Liver (tissue), 8 donors: ENCODE measurements at regions not wholly inside any gene's neighbourhood (a gene's known extent, or its start where the extent isn't known, plus 50 kb on each side); places are given as distances from the start of the nearest gene placed in this dataset.

Source experiments
- DNase-seq: peaks from one replicate; pipeline ENCODE4 v3.0.0-alpha.2; 2017; ENCODE audit warnings: low spot score
- H3K27ac ChIP-seq, 2 donors: one replicate each; pipeline ENCODE4 v1.7.0; 2013; ENCODE audit warnings: inconsistent platforms in 2 of 2, low read length in 2 of 2, control low read depth in 1 of 2, low read depth in 1 of 2, mild to moderate bottlenecking in 1 of 2
- H3K27me3 ChIP-seq, 4 donors: one replicate each; pipeline versions ENCODE4 v1.6.1 to v1.7.0; 2013; ENCODE audit warnings: low read length in 3 of 4, inconsistent platforms in 1 of 4, mild to moderate bottlenecking in 1 of 4, moderate library complexity in 1 of 4; ENCODE audit not compliant: control insufficient read depth in 4 of 4, insufficient read depth in 4 of 4
- H3K36me3 ChIP-seq, 4 donors: one replicate each; pipeline versions ENCODE4 v1.6.1 to v1.7.0; 2013; ENCODE audit warnings: low read length in 3 of 4, mild to moderate bottlenecking in 3 of 4, low read depth in 1 of 4, moderate library complexity in 1 of 4; ENCODE audit not compliant: control insufficient read depth in 4 of 4, insufficient read depth in 3 of 4
- H3K4me1 ChIP-seq, 4 donors: one replicate each; pipeline versions ENCODE4 v1.6.1 to v1.7.0; 2013; ENCODE audit warnings: low read length in 3 of 4, mild to moderate bottlenecking in 3 of 4, moderate library complexity in 1 of 4; ENCODE audit not compliant: control insufficient read depth in 4 of 4, insufficient read depth in 4 of 4
- H3K4me3 ChIP-seq, 3 donors: one replicate each; pipeline versions ENCODE4 v1.6.1 to v1.7.0; 2013; ENCODE audit warnings: low read length in 3 of 3, control low read depth in 1 of 3, low read depth in 1 of 3, mild to moderate bottlenecking in 1 of 3
- H3K9ac ChIP-seq, 2 donors: one replicate each; pipeline ENCODE4 v1.7.0; 2013; ENCODE audit warnings: low read length in 2 of 2, mild to moderate bottlenecking in 2 of 2, moderate library complexity in 2 of 2, control low read depth in 1 of 2, low read depth in 1 of 2
- H3K9me3 ChIP-seq, 4 donors: one replicate each; pipeline versions ENCODE4 v1.6.1 to v1.7.0; 2013; ENCODE audit warnings: low read length in 3 of 4; ENCODE audit not compliant: control insufficient read depth in 4 of 4
- ATF3 ChIP-seq: IDR thresholded peaks from 2 replicates; pipeline ENCODE4 v1.6.1; 2016; ENCODE audit warnings: antibody characterized with exemption
- CTCF ChIP-seq: fragments of 150-350 bp; IDR thresholded peaks from 2 replicates; pipeline ENCODE4 v1.5.1; 2017; ENCODE audit warnings: improper control_type of control experiment, low read depth, low read length; ENCODE audit not compliant: missing input control
- EGR1 ChIP-seq, 2 donors: IDR thresholded peaks; 2 replicates each; pipeline ENCODE4 v1.6.1; 2016 to 2018; ENCODE audit warnings: antibody characterized with exemption in 2 of 2, low read depth in 2 of 2
- FOXA2 ChIP-seq: IDR thresholded peaks from 2 replicates; pipeline ENCODE4 v1.6.1; 2016; ENCODE audit warnings: antibody characterized with exemption
- GABPA ChIP-seq, 2 donors: IDR thresholded peaks in 1 of 2; conservative IDR thresholded peaks in 1 of 2; 2 replicates each; pipeline ENCODE4 v1.6.1; 2016; ENCODE audit warnings: antibody characterized with exemption in 2 of 2, mild to moderate bottlenecking in 1 of 2, moderate library complexity in 1 of 2
- HNF4A ChIP-seq, 2 donors: conservative IDR thresholded peaks; 2 replicates each; pipeline ENCODE4 v1.6.1; 2016; ENCODE audit warnings: antibody characterized with exemption in 2 of 2, mild to moderate bottlenecking in 2 of 2
- HNF4G ChIP-seq: IDR thresholded peaks from 2 replicates; pipeline ENCODE4 v1.6.1; 2016; ENCODE audit warnings: antibody characterized with exemption
- JUND ChIP-seq, 2 donors: IDR thresholded peaks; 2 replicates each; pipeline ENCODE4 v1.6.1; 2016; ENCODE audit warnings: antibody characterized with exemption in 2 of 2
- MAX ChIP-seq: IDR thresholded peaks from 2 replicates; pipeline ENCODE4 v1.6.1; 2016; ENCODE audit warnings: antibody characterized with exemption
- RAD21 ChIP-seq, 2 donors: IDR thresholded peaks; 2 replicates each; pipeline ENCODE4 v1.6.1; 2016; ENCODE audit warnings: antibody characterized with exemption in 2 of 2, mild to moderate bottlenecking in 2 of 2
- REST ChIP-seq: IDR thresholded peaks from 2 replicates; pipeline ENCODE4 v1.6.1; 2016; ENCODE audit warnings: antibody characterized with exemption, mild to moderate bottlenecking
- RXRA ChIP-seq, 2 donors: IDR thresholded peaks; 2 replicates each; pipeline ENCODE4 v1.6.1; 2017 to 2018; ENCODE audit warnings: antibody characterized with exemption in 2 of 2, mild to moderate bottlenecking in 1 of 2
- SP1 ChIP-seq: IDR thresholded peaks from 2 replicates; pipeline ENCODE4 v1.6.1; 2018; ENCODE audit warnings: antibody characterized with exemption, mild to moderate bottlenecking
- TAF1 ChIP-seq: conservative IDR thresholded peaks from 2 replicates; pipeline ENCODE4 v1.6.1; 2016; ENCODE audit warnings: antibody characterized with exemption, mild to moderate bottlenecking
- YY1 ChIP-seq: IDR thresholded peaks from 2 replicates; pipeline ENCODE4 v1.6.1; 2016; ENCODE audit warnings: antibody characterized with exemption, mild to moderate bottlenecking
- ZBTB33 ChIP-seq: IDR thresholded peaks from 2 replicates; pipeline ENCODE4 v1.6.1; 2016; ENCODE audit warnings: antibody characterized with exemption
- WGBS: extraction: QIAGEN DNeasy Blood & Tissue Kit; methylation state at CpG from one replicate; pipeline ENCODE4 v1.1.7; 2013; 5-methylcytosine and 5-hydroxymethylcytosine counted together
- donor health status: healthy.
- donor health status: healthy.
- donor health status: healthy.
- donor health status: healthy.
- donor health status: healthy.

- Histone ChIP-seq H3K27me3 (no peaks in the 10 kb centered on the region), H3K4me3 (no peak overlapping the region), H3K9ac (no peak overlapping the region), H3K4me1 (no peaks in the 10 kb centered on the region), H3K9me3 (peaks cover 0 to 2% (median 0%) of the 10 kb centered on the region in 4 donors), H3K36me3 (no peaks in the 10 kb centered on the region), H3K27ac (no peak overlapping the region)
- TF ChIP-seq TAF1 (no peak), ZBTB33 (no peak), FOXA2 (no peak), HNF4G (no peak), RAD21 (IDR thresholded peaks at IDR 0.05) (no peak), RXRA (IDR thresholded peaks at IDR 0.05) (no peak), ATF3 (no peak), YY1 (no peak), GABPA (IDR thresholded peaks at IDR 0.05 in 1 of 2, conservative IDR thresholded peaks at IDR 0.05 in 1 of 2) (no peak), JUND (IDR thresholded peaks at IDR 0.05) (no peak), MAX (no peak), EGR1 (IDR thresholded peaks at IDR 0.05; ENCODE audit: low read depth in 2 of 2) (no peak), CTCF (no peak), REST (no peak), SP1 (no peak), HNF4A (conservative IDR thresholded peaks at IDR 0.05) (no peak)
- no peak for DNase-seq
- WGBS = 85% methylated on average over 1 of the region's 1 CpG
These were observed 357.2 kb upstream of the TRPC7 start for GRCh38 chr5:136722581-136722980.

GRCh38 chr5:136722086-136722485, 356.7 kb upstream of the TRPC7 start:
- Histone ChIP-seq H3K4me3 (no peak overlapping the region), H3K27ac (no peak overlapping the region), H3K9me3 (peaks cover 0 to 2% (median 0%) of the 10 kb centered on the region in 4 donors), H3K9ac (no peak overlapping the region), H3K27me3 (no peaks in the 10 kb centered on the region), H3K36me3 (no peaks in the 10 kb centered on the region), H3K4me1 (no peaks in the 10 kb centered on the region)
- no peak for DNase-seq
- 65% methylated on average over 4 of the region's 4 CpGs for WGBS
- TF ChIP-seq YY1 = no peak
- no peak for TF ChIP-seq ZBTB33
- TF ChIP-seq EGR1 (IDR thresholded peaks at IDR 0.05; ENCODE audit: low read depth in 2 of 2) = no peak
- no peak for TF ChIP-seq GABPA (IDR thresholded peaks at IDR 0.05 in 1 of 2, conservative IDR thresholded peaks at IDR 0.05 in 1 of 2)
- no peak for TF ChIP-seq SP1
